Posterior cingulate gyrus (tissue), 11 donors: ENCODE measurements at regions not wholly inside any gene's neighbourhood (a gene's known extent, or its start where the extent isn't known, plus 50 kb on each side); places are given as distances from the start of the nearest gene placed in this dataset.
"Not testable (repeated sequence)": the region's sequence is repeated elsewhere in the genome, so short reads cannot be mapped to it uniquely, and the experiment has no call there.

Experiments
- DNase-seq, 10 donors: peaks; one replicate each; pipeline versions ENCODE4 v3.0.0 to v3.0.0-alpha.2; 2020 to 2021; ENCODE audit warnings: mixed read lengths in 3 of 10
- intact Hi-C: fragments of 100-400 bp; cut with DNase I; formaldehyde crosslinking; loops from one replicate; pipeline ENCODE4 v1.15.1; 2023

GRCh38 chr15:66880380-66881155, 178.5 kb downstream of the SMAD6 start:
- peak in 1 of 10 donors; percentile 43 for DNase-seq
- intact Hi-C loops, result no loop called here

- intact Hi-C loops, result no loop called here
- peak in 1 of 10 donors; percentile 54 for DNase-seq
These were observed 179.3 kb downstream of the SMAD6 start for GRCh38 chr15:66881173-66881905.

- peak in 1 of 10 donors; percentile 67 for DNase-seq
- intact Hi-C loops, result no loop called here
These were observed 180.4 kb downstream of the SMAD6 start for GRCh38 chr15:66882251-66883020.

- peak; percentile 26 to 95 (median 72) for DNase-seq
- intact Hi-C loops, result no loop called here
These were observed 181.4 kb downstream of the SMAD6 start for GRCh38 chr15:66883284-66883911.

GRCh38 chr15:66884115-66884622, 181.2 kb upstream of the SMAD3 start:
- intact Hi-C loops, result no loop called here
- no peak for DNase-seq

- peak in 1 of 10 donors; percentile 42 for DNase-seq
- intact Hi-C loops, result no loop called here
These were observed 180.7 kb upstream of the SMAD3 start for GRCh38 chr15:66884661-66885237.

GRCh38 chr15:66885281-66885915, 180.0 kb upstream of the SMAD3 start:
- DNase-seq, result no peak
- intact Hi-C loops, result no loop called here

- DNase-seq, result peak in 1 of 10 donors; percentile 64
- intact Hi-C loops, result no loop called here
These were observed 179.1 kb upstream of the SMAD3 start for GRCh38 chr15:66886241-66886675.

- DNase-seq, result peak in 1 of 10 donors; percentile 55
- intact Hi-C loops, result no loop called here
These were observed 178.6 kb upstream of the SMAD3 start for GRCh38 chr15:66886686-66887273.

- intact Hi-C loops, DNase-seq: not testable (repeated sequence)
These were observed 176.1 kb upstream of the SMAD3 start for GRCh38 chr15:66889298-66889697.

- no peak for DNase-seq
- intact Hi-C loops, result no loop called here
These were observed 173.6 kb upstream of the SMAD3 start for GRCh38 chr15:66891776-66892175.

- DNase-seq, result no peak
These were observed 172.1 kb upstream of the SMAD3 start for GRCh38 chr15:66893294-66893693.

GRCh38 chr15:66894363-66894762, 171.0 kb upstream of the SMAD3 start:
- intact Hi-C loops, result no loop called here

More at GRCh38 chr15:66893294-66893693, 172.1 kb upstream of the SMAD3 start:
- intact Hi-C loops, result no loop called here

GRCh38 chr15:66894986-66895780, 170.2 kb upstream of the SMAD3 start:
- intact Hi-C loops, result no loop called here
- DNase-seq, result no peak

More at GRCh38 chr15:66894363-66894762, 171.0 kb upstream of the SMAD3 start:
- no peak for DNase-seq

- intact Hi-C loops, result no loop called here
- no peak for DNase-seq
These were observed 169.5 kb upstream of the SMAD3 start for GRCh38 chr15:66895794-66896453.

GRCh38 chr15:66896611-66897010, 168.8 kb upstream of the SMAD3 start:
- no peak for DNase-seq
- intact Hi-C loops, result no loop called here

GRCh38 chr15:66897416-66897815, 168.0 kb upstream of the SMAD3 start:
- no peak for DNase-seq
- intact Hi-C loops, result no loop called here

GRCh38 chr15:66897971-66898370, 167.4 kb upstream of the SMAD3 start:
- intact Hi-C loops, result no loop called here
- DNase-seq, result peak in 1 of 10 donors; percentile 60
